GM10266 (cell line): ENCODE measurements at regions not wholly inside any gene's neighbourhood (a gene's known extent, or its start where the extent isn't known, plus 50 kb on each side); places are given as distances from the start of the nearest gene placed in this dataset.

ENCODE experiments used
- DNase-seq: peaks from one replicate; pipeline ENCODE4 v3.0.0; 2012; ENCODE audit errors: extremely low spot score
- CTCF ChIP-seq: IDR thresholded peaks from 2 replicates; pipeline ENCODE4 v1.5.1; 2012; ENCODE audit warnings: mild to moderate bottlenecking, low read depth; ENCODE audit not compliant: control insufficient read depth, insufficient read depth; ENCODE audit errors: missing control alignments

GRCh38 chr2:139773720-139774277 is 993.6 kb upstream of the NXPH2 start:
- no peak for DNase-seq
- TF ChIP-seq CTCF = no peak

DNA sequence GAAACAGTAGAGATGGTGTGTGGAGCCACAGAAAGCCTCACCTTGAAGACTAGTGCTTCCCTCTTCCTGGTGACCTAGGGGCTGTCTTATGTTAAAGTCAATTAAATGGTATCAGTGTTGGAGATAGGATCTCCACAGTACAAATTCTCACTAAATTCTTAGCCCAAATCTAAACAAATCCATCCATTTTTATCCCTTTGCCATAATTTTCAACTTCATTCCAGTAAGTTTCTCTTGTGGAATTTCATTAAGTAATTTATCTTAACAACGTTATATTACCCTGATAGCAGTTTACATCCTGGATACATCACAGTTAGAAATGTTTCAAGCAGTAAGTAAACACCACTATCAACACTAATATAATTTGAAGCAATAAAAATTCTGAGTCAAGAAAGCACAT is 989.4 kb upstream of the NXPH2 start:
- no peak for DNase-seq
- TF ChIP-seq CTCF = no peak

DNA sequence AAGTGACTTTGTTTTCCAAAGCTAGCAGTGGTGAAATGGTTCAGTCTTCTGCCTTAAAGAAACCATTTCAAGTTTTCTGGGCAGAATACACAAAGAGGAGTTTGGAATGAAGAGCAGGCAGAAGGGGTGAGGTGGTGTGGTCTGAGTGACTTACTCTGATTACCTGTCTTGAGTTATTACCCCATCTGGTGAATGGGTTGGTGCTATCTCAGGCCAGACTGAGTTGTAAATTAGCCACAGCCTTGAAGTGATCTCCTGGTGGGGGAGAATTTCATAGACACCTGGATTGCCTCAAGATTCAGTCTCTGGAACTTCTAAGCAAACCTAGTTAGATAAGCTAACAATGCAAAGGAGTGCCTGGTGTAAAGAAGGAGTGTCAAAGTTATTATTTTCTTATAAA is 983.5 kb upstream of the NXPH2 start:
- TF ChIP-seq CTCF = no peak
- DNase-seq = no peak

- TF ChIP-seq CTCF = no peak
- no peak for DNase-seq
Observed at GRCh38 chr2:139759000-139759505, 978.9 kb upstream of the NXPH2 start.

DNA sequence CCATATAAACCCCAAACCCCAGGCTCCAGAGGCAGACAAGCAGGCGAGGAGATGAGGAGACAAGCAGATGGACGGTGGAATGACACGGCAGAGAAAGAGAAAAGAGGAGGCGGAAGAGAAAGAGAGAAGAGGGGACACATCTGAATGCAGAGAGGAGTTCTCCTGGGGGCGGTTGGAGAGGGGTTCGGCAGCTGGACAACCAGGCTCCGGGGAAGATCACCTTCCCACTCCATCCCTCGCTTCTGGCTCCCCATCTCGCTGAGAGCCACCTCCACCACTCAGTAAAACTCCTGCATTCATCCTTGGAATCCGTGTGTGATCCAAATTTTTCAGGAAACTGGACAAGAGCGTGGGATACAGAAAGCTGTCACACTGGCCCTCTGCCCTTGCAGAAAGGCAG is 966.7 kb upstream of the NXPH2 start:
- DNase-seq = no peak
- no peak for TF ChIP-seq CTCF

DNA sequence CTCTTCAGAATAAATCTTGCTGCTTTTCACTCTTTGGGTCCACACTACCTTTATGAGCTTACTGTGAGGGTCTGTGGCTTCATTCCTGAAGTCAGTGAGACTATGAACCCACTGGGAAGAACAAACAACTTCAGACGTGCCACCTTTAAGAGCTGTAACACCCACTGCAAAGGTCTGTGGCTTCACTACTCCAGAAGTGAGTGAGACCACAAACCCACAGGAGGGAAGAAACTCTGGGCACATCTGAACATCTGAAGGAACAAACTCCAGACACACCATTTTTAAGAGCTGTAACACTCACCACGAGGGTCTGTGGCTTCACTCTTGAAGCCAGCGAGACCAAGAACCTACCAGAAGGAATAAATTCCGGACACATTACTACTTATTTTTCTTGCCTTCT is 964.1 kb upstream of the NXPH2 start:
- TF ChIP-seq CTCF = no peak
- no peak for DNase-seq

- DNase-seq = no peak
- TF ChIP-seq CTCF = no peak
Observed at GRCh38 chr2:139742216-139743172, 962.3 kb upstream of the NXPH2 start.
